NCI-H82 treated with DMSO at 0.1 percent for 48 hours (cell line): ENCODE measurements at regions not wholly inside any gene's neighbourhood (a gene's known extent, or its start where the extent isn't known, plus 50 kb on each side); places are given as distances from the start of the nearest gene placed in this dataset.
A peak's percentile ranks its signal among the peaks of the same experiment; 100 is the strongest.
"Not testable (repeated sequence)": the region's sequence is repeated elsewhere in the genome, so short reads cannot be mapped to it uniquely, and the experiment has no call there.

Source experiments
- DNase-seq: peaks from one replicate; lab custom pipeline; 2025; ENCODE audit not compliant: unreplicated experiment; lab: John Stamatoyannopoulos, UW

DNA sequence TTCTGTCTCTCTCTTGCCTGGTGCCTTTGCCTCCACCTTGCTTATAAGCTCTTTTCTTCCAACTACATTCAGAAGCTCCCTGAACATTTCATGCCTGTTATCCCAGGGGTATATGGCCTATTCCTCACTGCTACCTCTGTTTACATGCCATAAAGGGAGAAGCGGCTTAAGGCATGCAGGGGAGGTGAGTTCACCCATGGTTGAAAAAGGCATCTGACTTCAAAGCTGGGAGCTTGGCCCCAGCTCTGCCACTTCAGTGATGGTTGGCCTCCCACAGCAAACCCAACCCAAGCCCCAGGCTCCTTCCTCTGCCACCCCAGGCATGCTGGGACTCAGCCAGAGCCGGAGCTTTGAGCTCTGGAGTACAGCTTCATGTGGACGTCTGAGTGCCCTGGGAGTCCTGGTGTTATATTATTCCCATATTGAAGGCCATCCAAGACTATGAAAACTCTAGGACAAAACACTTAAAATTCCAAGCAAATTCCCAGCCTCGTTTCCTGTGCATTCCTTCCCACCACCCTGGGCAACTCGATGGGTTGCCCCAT lies 468.6 kb upstream of the ZMIZ1 start:
- no peak for DNase-seq

DNA sequence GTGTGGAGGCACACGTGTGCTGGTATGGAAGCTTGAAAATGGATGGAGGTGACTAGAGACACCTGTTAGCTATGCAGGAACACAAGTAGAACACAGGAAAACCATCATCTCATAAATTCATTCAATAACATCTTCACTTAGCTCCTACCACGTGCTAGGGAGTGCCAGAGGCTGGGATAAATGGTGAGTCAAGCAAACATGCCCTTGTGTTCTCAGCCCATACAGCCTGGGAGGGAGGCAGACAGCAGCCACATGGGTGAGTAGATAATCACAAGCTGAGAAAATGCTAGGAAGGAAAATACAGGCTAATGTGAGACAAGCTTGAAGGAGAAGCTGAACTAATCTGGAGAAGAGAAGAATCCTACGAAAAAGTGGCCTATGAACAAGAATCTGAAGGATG lies 468.0 kb upstream of the ZMIZ1 start:
- no peak for DNase-seq

DNA sequence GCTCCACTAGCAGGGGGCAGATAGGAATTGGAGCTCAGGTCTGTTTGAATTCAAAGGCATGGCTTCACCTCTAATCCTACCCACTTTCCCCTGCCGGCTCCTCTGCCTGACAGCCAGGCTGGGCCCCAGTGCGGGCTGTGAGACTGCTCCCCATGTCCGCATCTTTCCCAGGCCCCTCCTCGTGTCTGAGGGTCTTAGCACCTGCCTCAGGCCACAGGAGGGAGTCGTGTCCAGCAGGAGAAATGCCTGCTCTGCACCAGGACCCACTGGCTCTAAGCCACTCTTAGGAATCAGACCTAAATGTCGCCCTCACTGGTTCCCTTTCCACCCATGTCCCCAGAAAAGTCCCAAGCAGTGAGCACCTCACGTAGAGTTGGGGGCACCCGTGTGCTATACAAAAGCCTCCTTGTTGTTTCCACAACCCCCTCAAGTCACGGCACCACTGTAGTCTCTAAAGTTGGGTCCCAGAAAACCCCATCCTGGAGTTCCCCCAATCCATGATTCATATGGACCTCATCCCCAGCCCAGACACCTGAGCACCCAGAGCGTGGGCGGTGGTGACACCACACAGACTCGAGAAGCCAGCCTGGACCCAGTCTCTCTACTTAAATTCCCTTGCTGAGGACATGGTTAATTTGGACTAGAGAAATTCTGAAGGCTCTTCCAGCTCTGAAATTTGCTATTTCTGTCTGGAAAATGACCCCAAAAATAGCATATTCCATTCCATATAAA lies 466.4 kb upstream of the ZMIZ1 start:
- DNase-seq = no peak

DNA sequence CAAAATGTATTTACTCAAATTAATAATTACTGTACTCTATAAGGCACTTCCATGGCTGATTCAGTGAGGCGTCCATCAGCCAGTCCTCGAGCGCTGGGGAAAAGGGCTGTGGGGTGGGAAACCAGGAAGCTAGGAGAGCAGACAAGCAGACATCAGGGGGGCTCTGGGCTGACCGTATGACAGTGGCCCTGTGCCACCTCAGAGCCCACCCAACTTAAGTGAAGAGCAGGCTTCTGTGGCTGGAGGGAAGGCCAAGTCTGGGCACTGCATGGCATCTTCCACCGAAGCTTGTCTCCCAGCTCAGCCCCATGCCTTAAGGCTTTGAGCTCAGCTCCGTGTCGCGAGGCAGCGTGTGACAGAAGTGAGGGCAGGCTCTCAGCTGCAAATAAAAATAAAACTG lies 464.5 kb upstream of the ZMIZ1 start:
- no peak for DNase-seq

DNA sequence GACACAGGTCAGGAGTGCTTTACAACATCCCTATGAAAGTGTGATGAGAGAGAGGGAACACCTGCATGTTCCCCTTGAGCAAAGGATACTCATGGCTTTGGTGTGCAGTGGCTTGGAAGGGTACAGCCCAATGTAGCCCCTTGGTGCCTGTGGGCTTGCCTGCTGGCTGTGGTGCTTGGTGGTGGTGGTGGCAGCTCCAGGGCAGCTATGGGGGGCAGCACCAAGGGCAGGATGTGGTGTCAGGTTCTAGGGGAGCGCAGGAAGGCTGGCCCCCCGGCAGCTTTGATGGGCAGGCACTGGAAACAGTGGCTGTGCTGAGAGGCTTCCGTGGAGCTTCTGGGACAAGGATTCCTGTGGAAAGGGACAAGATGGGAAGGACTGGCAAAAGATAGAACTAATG lies 464.0 kb upstream of the ZMIZ1 start:
- DNase-seq = no peak

DNA sequence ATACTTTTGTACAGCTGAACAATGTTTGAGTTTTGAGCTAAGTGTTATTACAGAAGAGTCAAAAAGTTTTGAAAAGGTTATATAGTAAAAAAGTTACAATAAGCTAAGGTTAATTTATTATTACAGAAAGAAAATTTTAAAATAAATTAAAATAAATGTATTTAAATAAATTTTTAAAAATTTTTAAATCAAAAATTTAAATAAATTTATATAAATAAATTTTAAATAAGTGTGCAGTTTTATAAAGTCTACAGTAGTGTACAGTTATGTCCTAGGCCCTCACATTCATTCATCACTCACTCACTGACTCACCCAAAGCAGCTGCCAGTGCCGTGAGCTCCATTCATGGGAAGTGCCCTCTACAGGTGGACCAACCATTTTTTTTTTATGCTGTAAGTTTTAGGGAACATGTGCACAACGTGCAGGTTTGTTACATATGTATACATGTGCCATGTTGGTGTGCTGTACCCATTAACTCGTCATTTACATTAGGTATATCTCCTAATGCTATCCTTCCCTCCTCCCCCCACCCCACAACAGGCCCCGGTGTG lies 462.9 kb upstream of the ZMIZ1 start:
- no peak for DNase-seq

DNA sequence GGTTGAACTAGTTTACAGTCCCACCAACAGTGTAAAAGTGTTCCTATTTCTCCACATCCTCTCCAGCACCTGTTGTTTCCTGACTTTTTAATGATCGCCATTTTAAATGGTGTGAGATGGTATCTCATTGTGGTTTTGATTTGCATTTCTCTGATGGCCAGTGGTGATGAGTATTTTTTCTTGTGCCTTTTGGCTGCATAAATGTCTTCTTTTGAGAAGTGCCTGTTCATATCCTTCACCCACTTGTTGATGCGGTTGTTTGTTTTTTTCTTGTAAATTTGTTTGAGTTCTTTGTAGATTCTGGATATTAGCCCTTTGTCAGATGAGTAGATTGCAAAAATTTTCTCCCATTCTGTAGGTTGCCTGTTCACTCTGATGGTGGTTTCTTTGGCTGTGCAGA lies 462.0 kb upstream of the ZMIZ1 start:
- not testable (repeated sequence) for DNase-seq

DNA sequence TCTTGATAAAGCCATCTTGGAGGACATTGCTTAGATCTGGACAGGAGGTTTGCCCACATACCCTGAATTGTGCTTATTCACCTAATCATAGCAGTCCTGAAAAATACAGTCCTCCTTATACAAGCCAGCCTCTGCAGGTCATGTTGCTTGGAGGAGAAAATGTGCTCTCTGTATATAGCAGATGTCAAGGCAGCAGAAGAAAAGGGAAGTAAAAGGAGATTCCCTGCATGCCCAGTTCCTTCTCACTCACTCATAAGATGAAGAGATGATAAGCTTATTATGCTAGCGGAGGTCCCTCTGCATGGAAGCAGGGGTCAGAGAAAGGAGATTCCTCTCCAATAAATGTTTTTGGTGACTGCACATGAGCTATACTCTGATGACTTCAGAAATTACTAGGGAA lies 458.8 kb upstream of the ZMIZ1 start:
- DNase-seq = no peak

DNA sequence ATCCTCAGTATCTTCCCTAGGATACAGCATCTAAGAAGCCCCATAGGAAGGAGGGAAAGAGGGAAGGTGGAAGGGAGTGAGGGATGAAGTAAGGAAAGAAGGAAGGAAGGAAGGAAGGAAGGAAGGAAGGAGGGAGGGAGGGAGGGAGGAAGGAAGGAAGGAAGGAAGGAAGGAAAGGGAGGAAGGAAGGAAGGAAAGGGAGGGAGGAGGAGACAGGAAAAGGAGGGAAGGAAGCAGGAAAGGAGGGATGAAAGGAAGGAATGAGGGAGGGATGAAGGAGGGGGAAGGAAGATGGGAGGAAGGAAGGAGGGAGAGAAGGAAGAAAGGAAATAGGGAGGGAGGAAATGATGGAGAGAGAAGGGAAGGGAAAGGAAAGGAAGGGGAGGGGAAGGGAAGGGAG lies 455.6 kb upstream of the ZMIZ1 start:
- no peak for DNase-seq

DNA sequence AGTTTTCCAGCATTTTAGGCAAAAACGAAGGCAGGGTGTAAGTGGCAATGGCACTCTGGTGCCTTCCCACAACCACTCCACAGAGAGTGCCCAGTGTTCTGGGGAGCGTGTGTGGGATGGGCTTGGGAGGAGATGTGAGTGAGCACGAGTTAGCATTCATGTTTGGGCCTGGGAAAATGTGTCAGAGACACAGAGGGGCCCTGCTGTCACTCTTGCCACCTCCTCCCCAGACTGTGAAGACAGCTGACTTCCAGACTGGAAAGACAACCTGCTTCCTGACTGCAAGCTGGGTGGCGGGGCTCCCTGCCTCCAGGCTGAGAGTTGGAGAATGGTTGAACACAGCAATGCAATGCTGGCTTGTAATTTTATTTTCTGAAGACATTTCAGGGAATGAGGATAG lies 454.5 kb upstream of the ZMIZ1 start:
- DNase-seq = no peak

DNA sequence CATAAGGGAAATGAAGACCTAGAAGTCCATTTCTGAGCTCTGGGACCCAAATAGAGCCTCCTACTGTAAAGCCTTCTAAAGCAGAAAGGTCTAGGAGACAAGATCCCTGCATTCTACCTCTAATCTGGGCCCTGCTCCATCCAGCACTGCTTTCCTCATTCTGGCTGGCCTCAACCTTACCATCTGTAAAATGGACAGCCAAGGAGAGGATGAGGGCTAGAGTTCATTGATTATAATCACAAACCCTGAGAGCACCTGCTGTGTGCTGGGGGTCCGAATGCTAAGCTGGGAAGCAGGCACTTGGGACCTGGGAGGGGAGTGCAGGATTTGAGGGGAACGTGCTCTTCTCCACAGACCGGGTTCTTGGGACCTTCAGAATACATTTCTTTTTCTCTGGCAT lies 454.0 kb upstream of the ZMIZ1 start:
- DNase-seq = no peak

DNA sequence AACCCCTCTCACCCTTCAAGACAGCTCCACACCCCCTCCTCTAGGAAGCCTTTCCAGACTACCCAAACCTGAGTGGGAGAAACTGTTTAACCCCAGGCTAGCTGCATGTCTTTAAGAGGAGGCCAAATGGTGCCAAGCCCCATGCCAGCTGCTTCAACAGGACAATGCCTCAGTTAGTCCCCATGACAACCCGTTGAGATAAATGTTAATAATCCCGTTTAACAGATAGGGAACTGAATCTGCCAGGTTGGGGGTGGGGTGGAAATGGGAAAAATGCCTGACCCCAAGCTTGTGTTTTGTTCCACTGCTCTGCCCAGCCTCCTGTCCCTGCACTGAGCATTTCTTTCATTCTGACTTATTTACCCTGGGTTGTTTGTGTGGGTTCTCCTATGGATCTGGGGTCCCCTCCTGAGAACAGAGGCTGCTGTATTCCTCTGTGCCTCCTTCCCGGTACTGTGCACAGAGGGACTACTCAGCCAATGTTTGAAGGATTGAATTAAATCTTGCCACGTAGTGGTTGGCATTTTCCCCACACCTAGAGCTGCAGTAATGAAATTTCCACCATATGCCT lies 452.6 kb upstream of the ZMIZ1 start:
- DNase-seq = no peak

DNA sequence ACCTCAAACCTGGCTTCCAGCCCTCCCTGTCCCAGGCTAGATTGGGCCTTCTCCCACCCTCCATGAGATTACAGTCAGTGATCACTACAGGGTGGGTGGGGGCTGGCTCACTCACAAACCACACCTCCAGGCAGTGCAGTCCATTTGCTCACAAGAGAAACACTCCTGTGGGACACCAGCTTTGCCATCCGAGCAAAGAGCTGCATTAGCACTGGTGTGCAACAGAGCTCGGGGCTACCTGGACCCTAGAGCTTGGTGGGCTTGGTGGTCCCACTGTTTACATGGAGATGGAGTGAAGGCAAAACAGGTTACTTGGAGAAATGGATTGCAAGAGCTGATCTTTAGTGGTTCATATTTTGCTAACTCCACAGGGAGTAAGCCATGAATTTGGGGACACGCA lies 451.7 kb upstream of the ZMIZ1 start:
- DNase-seq = no peak

DNA sequence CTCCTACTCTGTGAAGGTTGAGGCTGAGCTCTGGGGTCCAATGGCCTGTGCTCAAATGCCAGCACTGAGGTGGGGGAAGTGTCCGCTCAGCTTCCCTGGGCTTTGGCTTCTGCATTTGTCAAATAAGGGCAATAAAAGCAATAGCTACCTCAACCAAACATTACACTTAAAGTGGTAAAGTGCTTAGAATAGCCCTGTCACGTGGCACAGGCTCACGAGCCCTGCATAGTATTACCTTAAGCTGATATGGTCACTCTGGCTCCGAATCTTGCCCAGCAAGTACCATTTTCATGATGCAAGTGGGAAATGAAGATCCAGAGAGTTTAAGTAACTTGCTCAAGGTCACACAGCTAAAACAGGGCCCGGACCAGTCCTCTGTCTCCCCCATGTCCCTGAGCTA lies 451.1 kb upstream of the ZMIZ1 start:
- DNase-seq = no peak

DNA sequence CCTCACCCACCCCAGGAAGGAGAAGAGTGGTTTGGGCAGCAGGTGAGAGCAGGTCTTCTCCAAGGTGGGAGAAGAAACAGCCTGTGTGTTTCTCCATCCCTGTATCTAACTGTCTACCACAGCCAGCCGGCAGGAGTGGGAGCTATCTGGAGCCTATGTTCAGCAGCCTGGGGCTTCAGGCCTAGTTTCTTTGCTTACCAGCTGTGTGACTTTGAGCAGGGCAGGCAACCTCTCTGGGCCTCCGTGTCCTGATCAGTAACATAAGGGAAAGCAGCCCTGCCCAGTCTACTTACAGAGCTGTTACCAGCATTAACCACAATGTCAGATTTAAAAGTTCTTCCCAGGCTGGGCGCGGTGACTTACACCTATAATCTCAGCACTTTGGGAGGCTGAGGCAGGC lies 450.7 kb upstream of the ZMIZ1 start:
- DNase-seq = no peak

DNA sequence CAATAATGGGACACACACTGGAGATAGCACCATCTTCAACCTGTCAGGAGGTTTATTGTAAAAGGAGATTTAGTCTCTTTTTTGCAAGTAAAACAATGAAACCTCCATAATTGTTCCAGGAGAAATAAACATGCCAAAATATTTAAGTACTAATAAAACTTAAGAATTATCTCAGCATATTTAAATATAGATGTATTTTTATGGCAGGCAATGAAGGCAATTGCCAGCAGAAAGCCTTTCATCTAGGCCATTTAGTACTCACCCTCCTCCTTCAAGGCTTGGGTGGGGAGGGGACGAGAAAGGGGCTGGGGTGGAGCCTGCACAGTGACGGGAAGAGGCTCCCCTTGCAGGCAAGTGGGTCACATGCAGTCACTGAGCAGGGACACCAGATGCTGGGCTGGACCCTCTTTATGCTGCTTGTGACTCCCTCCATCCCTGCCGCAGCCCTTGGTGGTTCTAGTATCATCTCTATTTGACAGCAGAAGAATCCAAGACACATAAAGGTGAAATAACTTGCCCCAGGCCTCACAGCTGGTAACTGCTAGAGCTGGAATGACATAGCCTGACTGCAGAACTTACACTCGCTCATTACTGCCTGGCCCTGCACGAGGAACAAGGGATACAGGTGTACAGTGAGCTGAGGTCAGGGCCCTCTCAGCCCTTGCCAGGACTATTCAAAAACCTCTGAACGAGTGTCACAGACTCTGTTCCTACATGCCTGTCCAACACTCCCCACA lies 449.5 kb upstream of the ZMIZ1 start:
- DNase-seq = no peak

DNA sequence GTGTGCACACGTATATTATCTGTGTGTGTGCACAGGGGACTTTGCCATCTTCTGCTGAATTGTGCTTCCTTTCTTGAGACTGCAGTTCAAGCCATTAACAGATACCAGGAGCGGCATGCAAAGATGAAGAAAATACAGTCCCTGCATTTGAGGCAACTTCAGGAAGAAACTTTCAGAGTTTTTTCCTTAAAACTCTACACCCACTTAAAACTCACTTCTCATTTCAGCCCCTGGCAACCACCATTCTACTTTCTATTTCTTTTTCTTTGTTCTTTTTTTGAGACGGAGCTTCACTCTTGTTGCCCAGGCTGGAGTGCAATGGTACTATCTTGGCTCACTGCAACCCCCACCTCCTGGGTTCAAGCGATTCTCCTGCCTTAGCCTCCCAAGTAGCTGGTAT lies 448.9 kb upstream of the ZMIZ1 start:
- DNase-seq = no peak

DNA sequence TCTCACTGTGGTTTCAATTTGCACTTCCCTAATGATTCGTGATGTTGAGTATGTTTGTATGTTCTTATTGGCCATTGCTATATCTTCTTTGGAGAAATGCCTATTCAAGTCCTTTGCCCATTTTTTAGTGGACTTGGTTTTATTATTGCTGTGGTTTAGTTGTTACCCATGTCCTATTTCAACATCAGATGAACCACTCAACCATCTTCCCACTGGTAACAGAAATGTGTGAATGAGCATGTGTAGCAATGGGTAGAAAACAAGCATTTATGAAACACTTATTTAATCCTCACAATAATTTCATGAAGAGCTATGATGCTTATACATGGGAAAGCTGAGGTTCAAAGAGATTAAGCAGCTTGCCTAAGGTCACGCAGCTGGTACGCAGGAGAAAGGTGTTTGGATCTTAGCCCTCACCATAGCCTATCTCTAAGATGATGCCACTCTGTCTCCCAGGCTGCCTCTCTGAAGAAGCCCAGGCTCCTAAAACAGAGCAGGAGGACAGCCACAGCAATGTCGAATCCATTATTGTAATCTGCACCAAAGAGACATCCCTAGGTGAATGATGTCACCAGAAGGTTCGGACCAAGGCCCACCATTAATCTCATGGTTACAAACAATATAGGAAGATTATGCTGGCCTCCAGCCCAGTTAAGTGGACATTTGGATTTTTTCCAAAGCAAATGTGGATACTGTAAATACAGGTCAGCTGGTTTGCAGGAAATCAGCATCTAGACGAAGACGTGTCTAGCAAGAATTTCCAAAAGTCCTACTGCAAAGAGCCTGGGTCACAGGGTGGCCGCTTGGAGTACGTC lies 447.6 kb upstream of the ZMIZ1 start:
- no peak for DNase-seq

DNA sequence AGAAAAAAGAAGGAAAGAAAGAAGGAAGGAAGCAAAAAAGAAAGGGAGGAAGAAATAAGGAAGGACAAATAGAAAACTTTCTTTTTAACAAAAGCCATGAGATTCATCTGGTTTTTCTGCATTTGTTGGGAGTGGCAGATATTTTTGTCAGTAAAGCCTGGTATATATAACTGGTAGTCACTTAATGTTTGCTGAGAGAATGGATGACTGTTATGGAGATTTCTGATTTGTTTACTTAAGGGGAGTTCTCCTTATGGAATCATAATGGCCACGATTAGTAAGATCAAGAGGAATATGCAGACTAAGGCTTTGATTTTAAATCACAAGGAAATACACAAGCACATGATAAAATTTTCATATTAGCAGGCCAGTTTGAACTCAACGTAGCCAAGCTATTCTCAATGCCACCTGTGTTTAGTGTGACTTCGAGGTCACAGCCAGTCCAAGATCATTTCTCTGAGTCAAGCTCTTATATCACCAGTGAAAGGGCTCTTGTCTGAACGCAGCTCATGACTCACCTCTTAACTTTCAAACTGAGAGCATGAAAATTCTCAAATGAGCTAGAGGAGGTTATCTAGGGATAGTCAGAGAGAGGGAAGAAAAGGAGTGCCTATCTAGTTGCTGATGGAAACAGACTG lies 445.1 kb upstream of the ZMIZ1 start:
- no peak for DNase-seq

DNA sequence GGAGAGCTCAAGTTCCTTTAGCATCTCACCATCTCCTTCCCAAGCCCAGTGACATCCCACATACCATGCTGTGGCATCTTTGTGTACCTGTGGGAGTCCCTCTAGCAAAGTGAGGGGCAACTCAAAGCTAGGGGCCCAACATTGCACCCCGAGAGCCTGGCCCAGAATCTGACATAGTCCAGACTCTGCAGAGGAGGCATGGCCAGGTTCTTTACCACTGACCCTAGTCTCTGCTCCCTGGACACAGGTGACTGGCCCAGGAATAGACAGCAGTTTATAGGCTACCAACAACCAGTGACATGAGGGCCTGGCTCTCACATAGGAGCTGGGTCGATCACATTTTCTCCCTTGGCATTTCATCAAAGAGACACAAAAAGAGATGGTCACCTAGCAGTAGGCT lies 444.0 kb upstream of the ZMIZ1 start:
- no peak for DNase-seq

DNA sequence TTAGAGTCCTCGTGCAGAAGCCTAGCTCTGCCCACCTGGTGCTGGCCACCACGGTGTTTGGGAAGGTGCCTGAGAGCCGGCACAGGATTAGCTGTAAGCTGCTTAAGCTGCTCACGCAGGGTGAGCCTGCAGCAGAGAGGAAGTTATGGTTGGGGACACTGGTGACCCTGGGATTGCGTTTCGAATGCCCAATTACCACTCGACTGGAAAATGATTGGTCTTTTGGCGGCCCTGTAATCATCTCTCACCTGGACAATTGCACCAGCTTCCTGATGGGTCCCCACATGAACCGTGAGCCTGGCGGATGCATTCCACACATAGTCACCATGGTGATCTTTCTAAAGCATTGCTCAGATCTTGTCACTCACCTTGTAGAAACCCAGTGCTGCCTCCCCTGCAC lies 442.3 kb upstream of the ZMIZ1 start:
- peak; percentile 64 for DNase-seq
